IMR-90 (cell line): ENCODE measurements at regions not wholly inside any gene's neighbourhood (a gene's known extent, or its start where the extent isn't known, plus 50 kb on each side); places are given as distances from the start of the nearest gene placed in this dataset.

Experiments
- ATAC-seq: fragments of 200-7000 bp; cut with Tn5 transposase; 2 replicates; pipeline ENCODE4 v1.9.1; 2020; ENCODE audit warnings: low read depth, mild to moderate bottlenecking, moderate library complexity
- BruUV-seq: library from RNA; stranded (reverse); fragments of 400-500 nt; replicated peaks from 2 replicates; lab custom pipeline; 2021; lab: Mats Ljungman, UMichigan
- CTCF ChIA-PET: fragments of 300-600 bp; formaldehyde crosslinking; extraction: SDS; loops from one replicate; lab custom pipeline; 2021; ENCODE audit warnings: antibody characterized with exemption; lab: Yijun Ruan, JAX
- POLR2A ChIA-PET: fragments of 300-600 bp; sonication (Branson Sonifier 250); formaldehyde crosslinking; loops from one replicate; lab custom pipeline; 2022; ENCODE audit warnings: antibody characterized with exemption; ENCODE audit not compliant: unreplicated experiment; lab: Charles Lee
- DNase-seq: peaks from one replicate; pipeline ENCODE4 v3.0.0; 2013
- H2AFZ ChIP-seq: replicated peaks from 2 replicates; pipeline ENCODE3; 2013; ENCODE audit warnings: low read length, mild to moderate bottlenecking; ENCODE audit not compliant: poor library complexity
- H2AK5ac ChIP-seq: 2 replicates; pipeline ENCODE4 v1.6.1; 2013; ENCODE audit warnings: low read depth, low read length, inconsistent platforms
- H2AK9ac ChIP-seq: replicated peaks from 2 replicates; pipeline ENCODE3; 2013; ENCODE audit warnings: mild to moderate bottlenecking, low read depth, low read length, moderate library complexity; ENCODE audit not compliant: poor library complexity
- H2BK120ac ChIP-seq: 2 replicates; pipeline ENCODE4 v1.6.1; 2013; ENCODE audit warnings: low read depth, low read length, inconsistent platforms
- H2BK15ac ChIP-seq: 3 replicates; pipeline ENCODE4 v1.6.1; 2013; ENCODE audit warnings: low read depth, low read length, inconsistent platforms
- H2BK20ac ChIP-seq: 2 replicates; pipeline ENCODE4 v1.6.1; 2013; ENCODE audit warnings: low read depth, mild to moderate bottlenecking, inconsistent platforms, low read length, moderate library complexity
- H2BK5ac ChIP-seq: 2 replicates; pipeline ENCODE4 v1.6.1; 2013; ENCODE audit warnings: mild to moderate bottlenecking, low read depth, low read length, inconsistent platforms; ENCODE audit not compliant: poor library complexity, severe bottlenecking
- H3K14ac ChIP-seq: replicated peaks from 2 replicates; pipeline ENCODE4 v1.6.1; 2013; ENCODE audit warnings: low read depth, low read length, inconsistent platforms
- H3K18ac ChIP-seq: 2 replicates; pipeline ENCODE4 v1.6.1; 2013; ENCODE audit warnings: low read depth, low read length, control low read depth
- H3K23ac ChIP-seq: 2 replicates; pipeline ENCODE4 v1.6.1; 2013; ENCODE audit warnings: low read depth, low read length, inconsistent platforms
- H3K27ac ChIP-seq: 2 replicates; pipeline ENCODE4 v1.5.1; 2013; ENCODE audit warnings: mild to moderate bottlenecking, control low read depth, low read length; ENCODE audit not compliant: insufficient read depth
- H3K27me3 ChIP-seq: 2 replicates; pipeline ENCODE4 v1.6.1; 2013; ENCODE audit warnings: low read length; ENCODE audit not compliant: control insufficient read depth, insufficient read depth
- H3K36me3 ChIP-seq: 2 replicates; pipeline ENCODE4 v1.6.1; 2013; ENCODE audit warnings: low read length, mixed read lengths; ENCODE audit not compliant: control insufficient read depth, insufficient read depth
- H3K4ac ChIP-seq: 2 replicates; pipeline ENCODE4 v1.6.1; 2013; ENCODE audit warnings: low read depth, low read length, inconsistent platforms
- H3K4me1 ChIP-seq: 2 replicates; pipeline ENCODE4 v1.6.1; 2013; ENCODE audit warnings: low read length, mixed read lengths; ENCODE audit not compliant: control insufficient read depth, insufficient read depth
- H3K4me2 ChIP-seq: 2 replicates; pipeline ENCODE4 v1.6.1; 2013; ENCODE audit warnings: low read depth, mild to moderate bottlenecking, control low read depth, low read length, moderate library complexity
- H3K4me3 ChIP-seq: 2 replicates; pipeline ENCODE4 v1.5.1; 2013; ENCODE audit warnings: low read depth, mild to moderate bottlenecking, control low read depth, low read length, moderate library complexity; ENCODE audit not compliant: insufficient read depth
- H3K56ac ChIP-seq: 2 replicates; pipeline ENCODE4 v1.6.1; 2013; ENCODE audit warnings: low read length, inconsistent platforms; ENCODE audit not compliant: insufficient read depth; ENCODE audit errors: extremely low read depth
- H3K79me1 ChIP-seq, 2 experiments: 2 replicates each; pipeline ENCODE4 v1.6.1; 2013; ENCODE audit warnings: low read length in 2 of 2, inconsistent platforms in 1 of 2, low read depth in 1 of 2
- H3K9ac ChIP-seq: 2 replicates; pipeline ENCODE4 v1.6.1; 2013; ENCODE audit warnings: low read depth, low read length, control low read depth
- H3K9me1 ChIP-seq: 2 replicates; pipeline ENCODE4 v1.6.1; 2013; ENCODE audit warnings: low read length, inconsistent platforms; ENCODE audit not compliant: insufficient read depth
- H3K9me3 ChIP-seq: 2 replicates; pipeline ENCODE4 v1.6.1; 2013; ENCODE audit warnings: low read length; ENCODE audit not compliant: control insufficient read depth, insufficient read depth
- H4K20me1 ChIP-seq: 2 replicates; pipeline ENCODE4 v1.6.1; 2013; ENCODE audit warnings: low read length, inconsistent platforms; ENCODE audit not compliant: insufficient read depth
- H4K5ac ChIP-seq: 2 replicates; pipeline ENCODE4 v1.6.1; 2013; ENCODE audit warnings: mild to moderate bottlenecking, low read depth, low read length, control low read depth
- H4K8ac ChIP-seq, 2 experiments: 2 replicates each; pipeline ENCODE4 v1.6.1; 2013; ENCODE audit warnings: low read depth in 2 of 2, low read length in 2 of 2, control low read depth in 1 of 2, inconsistent platforms in 1 of 2
- H4K91ac ChIP-seq: 2 replicates; pipeline ENCODE4 v1.6.1; 2013; ENCODE audit warnings: low read depth, low read length, inconsistent platforms; ENCODE audit not compliant: insufficient read depth
- BHLHE40 ChIP-seq: fragments of 150-350 bp; IDR thresholded peaks from 2 replicates; pipeline ENCODE4 v1.6.1; 2016; ENCODE audit warnings: mild to moderate bottlenecking, low read depth, low read length
- CEBPB ChIP-seq: IDR thresholded peaks from 2 replicates; pipeline ENCODE4 v1.6.1; 2012; ENCODE audit warnings: low read depth, low read length, improper control_type of control experiment
- CHD1 ChIP-seq: IDR thresholded peaks from 2 replicates; pipeline ENCODE4 v1.6.1; 2012; ENCODE audit warnings: low read depth, low read length, improper control_type of control experiment
- MAFK ChIP-seq: IDR thresholded peaks from 2 replicates; pipeline ENCODE4 v1.6.1; 2012; ENCODE audit warnings: low read depth, low read length, improper control_type of control experiment
- NFE2L2 ChIP-seq: fragments of 150-350 bp; IDR thresholded peaks from 2 replicates; pipeline ENCODE4 v1.6.1; 2016; ENCODE audit warnings: low read depth, mild to moderate bottlenecking, low read length
- USF2 ChIP-seq: fragments of 150-350 bp; IDR thresholded peaks from 2 replicates; pipeline ENCODE4 v1.6.1; 2017; ENCODE audit warnings: mild to moderate bottlenecking, antibody characterized with exemption, low read length, low read depth
- WGBS, 2 experiments: methylation state at CpG; one replicate each; pipeline versions ENCODE4 v1.1.5 to v1.1.7; 2013; ENCODE audit warnings: missing lambda C conversion rate in 2 of 2; ENCODE audit not compliant: insufficient read length in 1 of 2; ENCODE audit errors: extremely low coverage in 2 of 2; 5-methylcytosine and 5-hydroxymethylcytosine counted together
- dilution Hi-C: fragments of 300-500 bp; cut with HindIII; formaldehyde crosslinking; loops from one replicate; pipeline ENCODE4 v1.14.3; 2018; ENCODE audit warnings: low sequenced_read_pairs; ENCODE audit not compliant: unreplicated experiment
- in situ Hi-C: fragments of 300-500 bp; cut with MboI; formaldehyde crosslinking; loops from 3 replicates; pipeline ENCODE4 v1.14.3; 2019; ENCODE audit warnings: low sequenced_read_pairs, inconsistent platforms, mixed read lengths
- intact Hi-C: fragments of 100-400 bp; cut with micrococcal nuclease; formaldehyde crosslinking; loops from 2 replicates; pipeline ENCODE4 v1.10.0; 2022
- TF ChIP-seq, protein P1 (sequence below): conservative IDR thresholded peaks from 2 replicates; pipeline ENCODE4 v1.5.1; 2012; ENCODE audit warnings: mild to moderate bottlenecking, low read depth, low read length, improper control_type of control experiment
- TF ChIP-seq, protein P2 (sequence below): fragments of 150-350 bp; IDR thresholded peaks from 2 replicates; pipeline ENCODE4 v1.6.1; 2016; ENCODE audit warnings: low read depth, mild to moderate bottlenecking, low read length, moderate library complexity, borderline replicate concordance

GRCh38 chr6:159430323-159430722, 261.1 kb downstream of the FNDC1 start:
- H3K4ac ChIP-seq = no peak overlapping the region
- H2BK20ac ChIP-seq = no peak overlapping the region
- H3K9me3 ChIP-seq = peaks cover 14% of the 10 kb centered on the region
- H3K18ac ChIP-seq = no peak overlapping the region
- H3K36me3 ChIP-seq = no peaks in the 10 kb centered on the region
- intact Hi-C loops (no loop called here), in situ Hi-C loops (no loop called here), dilution Hi-C loops (no loop called here)
- BruUV-seq = no TSS peak
- no peaks in the 10 kb centered on the region for H4K20me1 ChIP-seq
- H4K8ac ChIP-seq = no peak overlapping the region
- H3K9ac ChIP-seq = no peak overlapping the region
- H3K56ac ChIP-seq = no peak overlapping the region
- no peak overlapping the region for H4K91ac ChIP-seq
- H3K23ac ChIP-seq = no peak overlapping the region
- H2AK5ac ChIP-seq = no peak overlapping the region
- H4K5ac ChIP-seq = no peak overlapping the region
- no peak overlapping the region for H2AK9ac ChIP-seq
- no peaks in the 10 kb centered on the region for H3K9me1 ChIP-seq
- ChIA-PET POLR2A (no interaction called here), CTCF (no interaction called here)
- H2BK15ac ChIP-seq = no peak overlapping the region
- no peaks in the 10 kb centered on the region for H3K27me3 ChIP-seq
- H3K4me1 ChIP-seq = no peaks in the 10 kb centered on the region
- H2BK5ac ChIP-seq = no peak overlapping the region
- TF ChIP-seq CHD1 (no peak), MAFK (no peak), NFE2L2 (no peak), CEBPB (no peak), USF2 (no peak), BHLHE40 (no peak)
- TF ChIP-seq, protein P1, sequence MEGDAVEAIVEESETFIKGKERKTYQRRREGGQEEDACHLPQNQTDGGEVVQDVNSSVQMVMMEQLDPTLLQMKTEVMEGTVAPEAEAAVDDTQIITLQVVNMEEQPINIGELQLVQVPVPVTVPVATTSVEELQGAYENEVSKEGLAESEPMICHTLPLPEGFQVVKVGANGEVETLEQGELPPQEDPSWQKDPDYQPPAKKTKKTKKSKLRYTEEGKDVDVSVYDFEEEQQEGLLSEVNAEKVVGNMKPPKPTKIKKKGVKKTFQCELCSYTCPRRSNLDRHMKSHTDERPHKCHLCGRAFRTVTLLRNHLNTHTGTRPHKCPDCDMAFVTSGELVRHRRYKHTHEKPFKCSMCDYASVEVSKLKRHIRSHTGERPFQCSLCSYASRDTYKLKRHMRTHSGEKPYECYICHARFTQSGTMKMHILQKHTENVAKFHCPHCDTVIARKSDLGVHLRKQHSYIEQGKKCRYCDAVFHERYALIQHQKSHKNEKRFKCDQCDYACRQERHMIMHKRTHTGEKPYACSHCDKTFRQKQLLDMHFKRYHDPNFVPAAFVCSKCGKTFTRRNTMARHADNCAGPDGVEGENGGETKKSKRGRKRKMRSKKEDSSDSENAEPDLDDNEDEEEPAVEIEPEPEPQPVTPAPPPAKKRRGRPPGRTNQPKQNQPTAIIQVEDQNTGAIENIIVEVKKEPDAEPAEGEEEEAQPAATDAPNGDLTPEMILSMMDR = no peak
- TF ChIP-seq, protein P2, sequence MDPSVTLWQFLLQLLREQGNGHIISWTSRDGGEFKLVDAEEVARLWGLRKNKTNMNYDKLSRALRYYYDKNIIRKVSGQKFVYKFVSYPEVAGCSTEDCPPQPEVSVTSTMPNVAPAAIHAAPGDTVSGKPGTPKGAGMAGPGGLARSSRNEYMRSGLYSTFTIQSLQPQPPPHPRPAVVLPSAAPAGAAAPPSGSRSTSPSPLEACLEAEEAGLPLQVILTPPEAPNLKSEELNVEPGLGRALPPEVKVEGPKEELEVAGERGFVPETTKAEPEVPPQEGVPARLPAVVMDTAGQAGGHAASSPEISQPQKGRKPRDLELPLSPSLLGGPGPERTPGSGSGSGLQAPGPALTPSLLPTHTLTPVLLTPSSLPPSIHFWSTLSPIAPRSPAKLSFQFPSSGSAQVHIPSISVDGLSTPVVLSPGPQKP = no peak
- WGBS, 2 experiments = 25% methylated on average over 1 of the region's 3 CpGs; no CpG with 5 or more reads in 1 of the 2 experiments
- DNase-seq = no peak
- no peak overlapping the region for H3K27ac ChIP-seq
- no peaks in the 10 kb centered on the region for H3K79me1 ChIP-seq
- H2AFZ ChIP-seq = no peak overlapping the region
- no peak for ATAC-seq
- no peak overlapping the region for H3K4me2 ChIP-seq
- no peak overlapping the region for H3K4me3 ChIP-seq
- H2BK120ac ChIP-seq = no peak overlapping the region
- H3K14ac ChIP-seq = no peak overlapping the region
